ENCODE measurements at regions not wholly inside any gene's neighbourhood (a gene's known extent, or its start where the extent isn't known, plus 50 kb on each side); places are given as distances from the start of the nearest gene placed in this dataset.
A peak's percentile ranks its signal among the peaks of the same experiment; 100 is the strongest.

DNA sequence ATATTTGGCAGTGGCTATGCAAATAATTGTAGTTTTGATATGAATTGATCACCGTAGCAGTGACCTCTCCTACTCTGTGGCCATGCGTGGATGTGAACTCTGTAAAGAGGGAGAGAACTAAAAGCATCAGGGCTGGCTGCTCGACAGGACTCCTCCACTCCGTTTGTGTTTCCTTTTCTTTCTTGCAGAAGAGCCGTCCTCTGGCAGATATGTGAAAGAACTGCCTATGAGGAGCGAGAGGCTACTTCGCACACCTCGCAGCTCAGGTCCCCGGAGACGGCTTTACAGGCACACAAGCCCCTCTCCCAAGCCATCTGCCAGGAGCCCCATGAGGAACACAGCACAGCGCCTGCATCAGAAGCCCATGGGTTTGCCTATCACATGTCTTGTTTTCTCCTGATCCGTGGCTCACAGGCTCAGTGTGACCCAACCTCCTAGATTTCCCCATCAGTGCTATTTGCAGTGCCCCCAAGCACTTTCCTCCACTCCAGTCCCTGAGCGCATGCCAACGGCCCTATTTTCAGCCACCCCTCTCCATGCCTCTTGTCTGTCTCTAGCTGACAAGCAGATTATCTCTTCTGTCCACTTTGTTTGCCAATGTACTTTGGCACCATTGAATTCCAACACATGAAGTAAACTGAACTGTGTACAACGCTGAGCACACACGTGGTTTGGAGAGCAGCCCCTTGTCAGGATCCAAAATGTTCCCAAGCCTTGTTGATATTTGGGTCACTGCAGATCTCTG lies 164.3 kb upstream of the AKR1E2 start:
- DNase-seq, result no peak

DNA sequence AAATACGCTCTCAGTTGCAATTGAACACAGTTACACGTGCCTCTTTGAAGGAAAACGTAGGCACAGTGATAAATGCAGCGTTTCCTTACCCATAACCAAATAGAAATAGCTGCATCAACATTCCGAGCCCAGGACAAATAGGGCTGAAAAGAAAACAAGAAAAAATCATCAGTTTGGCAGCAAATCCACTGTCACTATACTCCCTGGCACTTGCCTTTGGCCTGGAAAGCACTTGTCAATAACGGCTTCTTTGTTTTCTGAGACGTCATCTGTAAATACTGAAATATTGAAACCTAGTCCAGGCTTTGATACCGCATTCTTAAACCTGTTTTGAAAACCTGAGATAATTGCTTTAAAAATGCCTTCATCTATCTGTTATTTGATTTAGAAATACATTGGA lies 167.2 kb upstream of the AKR1E2 start:
- DNase-seq, result peak; percentile 26

DNA sequence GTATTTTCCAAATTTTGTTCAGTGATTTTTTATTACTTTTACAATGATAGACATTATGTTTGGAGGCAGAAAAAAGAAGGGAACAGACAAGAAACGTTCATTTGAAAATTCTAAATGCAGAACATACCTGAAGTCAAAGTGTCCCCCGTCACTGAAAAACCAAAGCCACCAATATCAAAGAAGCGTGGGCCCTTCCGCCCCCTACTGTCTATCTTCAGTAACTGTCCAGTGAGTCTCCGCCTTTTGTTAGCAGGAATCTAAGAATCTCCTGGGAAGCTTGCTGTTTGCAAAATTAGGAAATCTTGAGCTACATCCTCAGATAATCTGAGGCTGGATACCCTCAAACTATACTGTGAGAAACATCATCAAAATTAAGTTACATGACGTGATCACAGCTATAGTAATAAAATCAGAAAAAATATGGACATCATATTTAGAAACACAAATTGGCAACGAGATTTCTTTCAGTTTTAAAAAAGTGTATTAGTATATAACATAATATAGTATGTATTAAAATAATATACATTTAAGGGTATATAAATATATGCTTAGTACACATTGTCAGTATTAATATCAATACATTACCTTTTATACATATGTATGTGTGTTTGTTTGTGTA lies 169.3 kb upstream of the AKR1E2 start:
- peak; percentile 40 for DNase-seq

DNA sequence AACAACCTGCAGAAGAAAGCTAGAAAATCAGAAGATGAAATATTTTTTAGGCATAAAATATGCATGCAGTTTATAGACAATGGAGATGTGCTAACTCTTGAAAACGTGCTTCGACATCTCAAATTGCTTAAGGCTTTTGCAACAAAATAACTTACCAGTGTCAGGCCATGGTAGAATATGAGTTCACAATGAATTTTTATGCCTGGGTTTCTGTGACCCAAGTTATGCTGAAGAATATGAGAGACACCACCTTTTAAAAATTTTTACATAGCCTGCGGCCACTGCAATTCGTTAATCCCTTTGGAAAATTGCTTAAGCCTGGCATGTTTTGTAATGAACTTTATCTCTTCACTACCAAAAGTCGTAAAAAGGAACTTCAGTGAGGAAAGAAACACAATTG lies 170.1 kb upstream of the AKR1E2 start:
- no peak for DNase-seq

DNA sequence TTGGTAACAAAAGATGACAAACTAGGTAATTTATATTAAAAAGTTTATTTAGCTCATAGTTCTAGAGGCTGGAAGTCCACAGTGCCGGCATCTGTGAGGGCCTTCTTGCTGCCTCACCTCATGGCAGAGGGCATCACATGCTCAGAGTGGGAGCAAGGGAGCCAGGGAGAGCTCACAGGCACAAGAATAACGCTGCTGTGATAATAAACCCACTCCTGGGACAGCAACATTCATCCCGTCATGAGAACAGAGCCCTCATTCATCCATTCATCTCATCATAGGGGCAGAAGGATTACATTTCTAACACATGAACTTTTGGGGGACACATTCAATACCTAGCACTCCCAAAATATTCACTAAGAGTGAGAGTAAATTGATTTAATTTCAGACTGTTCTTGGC lies 170.6 kb upstream of the AKR1E2 start:
- no peak for DNase-seq

DNA sequence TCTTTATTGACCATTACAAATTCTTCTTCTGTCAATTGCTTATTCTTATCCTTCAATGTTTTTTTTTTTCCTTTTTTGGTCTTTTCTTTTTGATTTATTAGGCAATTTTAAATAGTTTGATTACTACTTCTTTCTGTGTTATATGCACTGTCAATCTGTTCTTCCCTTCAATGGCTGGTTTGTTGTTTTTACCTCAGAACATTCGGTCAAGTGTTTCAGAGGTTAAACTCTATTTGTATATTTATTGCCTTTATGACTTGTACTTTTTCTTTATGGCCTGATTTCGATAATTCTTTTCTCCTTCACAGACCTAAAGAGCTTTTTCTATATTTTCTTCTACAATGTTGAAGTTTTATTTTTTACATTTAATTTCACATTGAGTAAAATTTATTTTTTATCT lies 171.5 kb upstream of the AKR1E2 start:
- DNase-seq, result no peak

DNA sequence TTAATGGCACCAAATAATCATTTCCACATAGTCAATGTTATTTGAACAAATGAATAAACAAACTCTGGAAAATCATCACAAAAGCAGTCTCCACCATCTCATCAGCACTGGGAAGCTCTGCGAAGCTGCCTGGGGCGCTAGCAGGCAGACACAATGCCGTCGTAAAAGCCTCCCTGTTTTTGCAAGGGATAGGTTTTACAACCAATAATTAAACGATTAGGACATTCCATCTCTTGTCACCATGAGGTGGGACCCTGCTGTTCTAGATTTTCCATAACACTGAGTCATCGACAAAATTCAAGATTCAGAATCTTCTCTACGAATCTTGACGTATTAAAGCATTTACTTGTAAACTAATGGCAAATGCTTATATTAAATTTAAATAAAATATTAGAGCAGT lies 172.8 kb upstream of the AKR1E2 start:
- no peak for DNase-seq

DNA sequence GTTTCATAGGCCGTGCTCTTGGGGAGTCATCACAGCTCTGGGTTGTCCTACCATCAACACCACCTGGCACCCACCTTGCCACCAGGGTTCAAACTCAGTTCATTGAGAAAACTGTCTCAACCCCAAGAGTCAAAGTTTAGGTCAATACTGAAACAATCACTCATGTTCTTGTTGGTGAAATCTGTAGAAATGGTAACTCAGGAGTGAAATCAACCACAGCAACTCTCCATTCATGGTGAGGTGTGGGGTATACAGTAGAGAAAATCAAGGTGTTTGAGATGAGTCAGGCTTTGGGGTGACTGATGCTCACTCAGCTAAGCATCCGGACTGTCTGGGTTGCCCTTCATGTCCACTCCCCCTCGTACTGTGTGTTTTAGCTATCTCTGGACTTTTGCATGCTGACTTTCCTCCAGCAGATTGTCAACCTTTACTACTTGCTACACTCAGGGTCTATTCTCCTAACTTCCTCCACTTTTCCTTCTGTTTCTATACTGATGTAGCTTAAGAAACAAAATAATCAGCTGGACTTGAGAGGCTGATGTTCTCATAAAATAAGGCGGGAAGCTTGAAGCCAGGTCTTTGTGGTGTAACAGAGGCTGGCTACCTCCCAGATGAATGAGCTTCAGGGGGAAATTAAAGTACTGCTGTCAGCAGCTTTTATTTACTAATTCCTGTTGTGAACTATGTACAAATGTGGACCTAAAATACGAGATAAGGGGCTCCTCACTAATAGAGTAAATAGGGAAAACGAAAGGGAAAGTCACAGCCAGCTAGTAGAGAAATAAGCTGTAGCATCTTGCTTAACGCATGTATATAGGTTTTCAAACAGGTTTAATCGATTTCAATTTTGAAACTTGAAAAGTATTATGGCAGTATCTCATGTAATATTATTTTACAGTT lies 173.6 kb upstream of the AKR1E2 start:
- DNase-seq, result no peak

DNA sequence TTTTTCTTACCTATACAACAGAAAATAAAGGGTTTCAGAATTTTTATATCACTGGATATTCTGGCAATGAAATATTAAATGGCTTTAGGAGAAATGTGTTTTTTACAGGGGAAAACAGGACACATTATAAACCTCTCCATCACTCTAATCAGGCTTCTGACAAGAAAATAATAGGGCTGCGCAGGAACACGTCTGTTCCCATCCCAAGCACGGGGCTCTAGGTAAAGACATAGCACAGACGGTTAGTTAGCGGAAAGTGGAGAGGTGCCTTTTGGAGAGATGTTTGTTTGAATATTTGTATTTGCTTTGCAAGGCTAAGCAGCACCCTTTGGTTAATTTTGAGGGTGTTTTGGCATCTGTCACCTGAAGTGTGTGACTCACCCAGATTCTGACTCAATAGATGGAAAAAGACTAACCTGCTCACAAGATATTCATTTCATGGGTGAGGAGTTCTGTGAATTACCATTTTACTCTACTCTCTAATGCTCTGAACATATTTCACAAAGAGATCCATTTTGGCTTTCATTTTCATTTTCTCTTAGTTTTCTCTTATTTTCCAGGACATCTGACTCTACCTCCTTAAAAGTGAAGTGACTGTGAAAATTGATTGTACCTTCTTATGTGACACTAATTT lies 174.5 kb upstream of the AKR1E2 start:
- no peak for DNase-seq

DNA sequence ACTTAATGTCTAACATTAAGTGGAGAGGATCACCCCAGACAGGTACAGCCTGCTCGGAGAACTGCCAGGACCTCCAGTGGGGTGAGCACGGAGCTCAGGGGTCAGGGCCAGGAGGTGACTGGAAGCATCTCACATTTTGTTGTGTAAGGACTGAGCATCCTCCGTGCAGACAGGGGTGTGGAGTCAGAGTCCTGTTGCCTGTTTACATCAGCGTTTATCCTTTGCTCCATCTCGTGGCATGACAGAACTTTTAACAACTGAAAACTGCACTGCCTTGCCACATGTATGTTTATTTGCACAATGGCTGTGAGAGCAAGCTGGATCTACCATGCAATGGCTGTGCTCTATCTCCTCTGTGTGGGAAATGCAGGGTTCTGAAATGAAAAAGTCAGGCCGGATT lies 175.4 kb upstream of the AKR1E2 start:
- DNase-seq, result no peak

DNA sequence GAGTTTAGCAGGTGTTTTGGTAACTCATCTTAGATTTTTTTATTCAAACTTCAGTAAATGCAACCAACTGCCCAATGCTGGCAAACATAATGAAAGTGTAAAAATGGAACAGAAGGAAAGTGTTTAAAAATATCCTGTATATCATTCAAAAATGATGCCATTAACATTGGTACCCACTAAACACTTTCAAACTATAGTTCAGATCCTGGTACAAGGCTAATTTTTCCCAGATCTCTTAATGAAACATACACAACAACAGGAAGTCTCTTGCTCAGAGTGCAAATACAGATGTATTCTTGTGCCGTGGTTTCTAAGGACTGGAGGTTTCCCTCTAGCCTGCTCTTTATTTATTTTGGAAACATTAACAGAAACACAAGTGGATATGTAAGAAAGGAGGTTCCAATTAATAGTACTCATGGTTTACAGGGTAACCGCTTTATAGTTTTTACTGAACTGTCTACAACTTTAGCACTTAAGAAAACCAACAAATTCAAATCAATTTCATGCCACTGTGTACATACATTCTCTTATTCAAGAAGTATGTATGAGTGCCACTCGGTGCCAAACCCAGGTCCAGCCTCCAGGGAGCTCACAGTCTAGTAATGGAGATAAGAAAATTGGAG lies 176.0 kb upstream of the AKR1E2 start:
- DNase-seq, result no peak

DNA sequence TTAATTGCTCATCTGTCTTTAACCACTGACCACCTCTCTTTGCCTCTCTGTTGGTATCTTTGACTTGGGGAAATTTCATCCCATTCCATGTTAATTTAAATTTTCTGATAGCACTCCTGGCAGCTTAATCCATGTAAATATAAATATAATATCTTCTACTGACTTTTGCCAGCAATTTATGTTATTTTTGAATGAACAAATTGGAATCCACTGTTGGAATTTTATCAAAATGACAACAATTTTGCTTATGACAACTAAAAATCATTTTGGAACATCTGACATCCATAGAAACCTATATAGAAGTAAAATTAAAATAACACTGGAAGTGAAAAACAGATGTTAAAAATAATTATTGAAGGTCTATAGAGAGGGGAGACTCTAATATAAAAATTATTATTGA lies 176.5 kb upstream of the AKR1E2 start:
- no peak for DNase-seq

DNA sequence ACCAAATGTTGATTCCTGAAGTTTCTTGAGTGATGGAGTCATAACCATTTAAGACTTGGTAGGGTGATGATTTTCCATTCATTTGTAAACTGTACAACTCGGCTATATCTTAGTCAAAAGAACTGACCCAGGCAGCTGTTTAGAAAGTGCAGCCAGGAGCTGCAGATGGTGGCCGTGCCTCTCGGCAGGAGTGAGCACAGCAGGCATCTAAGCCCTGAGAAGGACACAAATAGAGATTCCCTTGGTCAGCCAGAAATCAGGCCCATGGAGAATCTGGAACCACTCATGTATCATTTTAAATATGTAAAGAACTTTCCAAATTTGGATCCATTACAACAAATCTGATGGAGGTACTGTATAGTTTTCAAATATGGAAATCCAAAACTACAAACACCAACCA lies 177.0 kb upstream of the AKR1E2 start:
- peak; percentile 49 for DNase-seq

DNA sequence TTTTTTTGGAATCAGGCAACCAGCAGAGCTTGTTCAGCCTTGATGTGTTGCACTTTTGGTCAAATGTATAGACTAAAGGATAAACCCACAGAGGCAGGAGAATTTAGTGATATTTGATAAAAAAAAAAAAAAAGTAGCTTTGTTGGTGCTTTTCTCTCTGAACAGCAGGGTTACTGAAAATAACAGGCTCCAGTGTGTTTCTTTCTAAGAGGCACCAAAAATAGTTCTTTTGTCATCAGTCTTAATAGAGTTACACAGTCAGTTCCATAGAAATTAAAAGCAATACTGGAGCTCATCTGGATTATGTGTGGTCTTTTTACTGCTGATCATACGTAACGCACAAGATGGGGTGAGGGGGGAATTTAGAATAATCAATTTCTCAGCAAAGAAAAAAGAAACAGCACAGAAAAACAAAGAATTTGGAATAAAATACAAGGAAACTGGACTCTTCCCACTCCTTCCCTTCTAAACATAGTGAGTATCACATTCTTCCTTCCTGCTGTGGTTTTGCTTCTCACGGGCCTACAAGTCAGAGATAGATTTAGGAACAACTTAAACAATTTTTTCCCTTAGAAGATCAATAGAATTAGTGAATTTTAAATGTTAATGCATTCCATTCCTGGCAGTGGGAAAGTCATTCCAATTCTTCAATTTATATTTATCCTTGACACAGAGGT lies 178.8 kb upstream of the AKR1E2 start:
- no peak for DNase-seq

DNA sequence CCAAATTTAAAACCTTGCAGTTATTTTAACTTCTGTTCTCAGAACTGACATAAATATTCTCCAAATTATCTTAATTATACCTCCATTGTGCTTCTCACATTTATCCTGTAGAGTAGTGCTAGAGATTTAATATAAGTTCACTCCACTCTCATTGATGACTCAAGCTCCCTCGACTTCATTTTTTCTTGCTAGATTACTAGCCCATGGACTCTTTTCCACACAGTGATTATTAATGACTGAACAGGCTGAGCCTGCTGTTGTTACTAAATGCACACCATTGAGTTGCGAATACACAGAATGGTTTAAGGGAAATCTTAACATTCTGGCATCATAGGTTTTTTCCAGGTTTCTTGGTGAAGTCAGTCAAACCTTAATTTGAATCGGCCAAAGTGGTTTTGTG lies 179.5 kb upstream of the AKR1E2 start:
- DNase-seq, result no peak

DNA sequence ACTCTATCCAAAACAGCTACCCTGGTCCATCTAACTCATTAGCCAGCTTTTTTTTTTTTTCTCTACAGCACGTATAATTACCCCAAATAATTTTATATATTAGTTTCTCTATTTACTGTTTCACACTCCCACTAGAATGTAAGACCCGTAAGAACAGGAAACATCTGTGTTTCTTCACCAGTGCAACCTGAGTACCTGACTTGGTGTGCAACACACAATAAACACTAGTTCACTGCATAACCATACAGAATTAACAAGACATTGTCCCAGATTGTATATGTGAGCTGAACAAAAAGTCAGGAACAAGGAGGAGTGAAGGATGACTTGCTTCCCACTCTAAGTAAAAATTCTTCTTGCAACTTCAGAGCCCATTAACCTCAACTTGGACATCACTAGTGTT lies 180.2 kb upstream of the AKR1E2 start:
- DNase-seq, result no peak

DNA sequence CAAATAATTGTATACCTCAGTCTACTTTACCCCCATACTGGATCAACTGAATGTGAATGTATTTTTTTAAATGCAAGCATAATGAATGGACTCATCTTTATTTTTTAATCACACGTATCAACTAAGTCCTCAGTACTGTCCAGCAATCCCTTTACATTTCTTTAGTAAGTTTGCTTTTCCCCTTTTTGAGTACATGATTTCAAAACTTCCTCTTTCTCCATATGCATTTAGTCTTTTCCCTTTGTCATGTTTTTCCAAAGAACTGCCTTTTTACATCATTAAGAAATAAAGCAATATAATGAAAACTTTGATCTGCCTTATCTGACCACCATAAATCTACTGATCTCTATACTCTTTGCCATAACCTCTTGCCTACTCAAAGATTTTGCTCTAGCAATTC lies 182.5 kb upstream of the AKR1E2 start:
- no peak for DNase-seq

DNA sequence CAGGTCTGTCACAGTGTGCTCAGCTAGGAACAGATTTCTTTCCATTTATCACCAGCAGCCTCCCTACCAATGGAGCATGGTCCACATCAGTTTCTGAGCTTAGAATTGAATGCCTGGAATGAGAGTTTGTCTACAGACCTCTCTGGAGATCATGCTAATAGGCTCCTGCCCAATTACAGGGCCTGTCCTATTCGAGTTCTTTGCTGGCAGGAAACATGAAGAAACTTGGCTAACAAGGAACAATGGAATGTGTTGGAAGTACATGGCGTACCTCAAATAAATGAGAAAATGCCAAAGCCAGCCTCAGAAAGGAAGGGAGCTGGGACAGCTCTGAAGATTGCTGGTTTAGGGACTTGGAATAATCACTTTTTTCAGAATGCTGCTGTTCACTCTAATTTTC lies 186.0 kb upstream of the AKR1E2 start:
- DNase-seq, result no peak

DNA sequence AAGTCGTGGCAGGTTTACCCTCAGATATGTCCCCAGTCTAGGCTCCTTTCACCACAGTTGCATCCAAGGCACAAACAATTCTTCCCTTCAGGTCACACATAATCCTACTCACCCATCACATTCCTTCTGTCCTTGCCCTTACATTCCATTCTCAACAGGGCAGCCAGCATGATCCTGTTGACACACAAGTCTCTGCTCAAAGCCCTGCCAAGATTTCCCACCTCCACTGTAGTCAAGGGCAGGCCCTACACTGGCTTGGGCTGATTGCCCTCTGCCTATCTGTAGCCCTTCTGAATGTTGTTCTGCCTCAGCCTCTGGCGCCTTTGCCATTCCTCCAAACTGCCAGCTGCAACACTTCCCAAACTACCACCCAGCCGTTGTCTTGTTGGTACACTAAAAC lies 187.9 kb upstream of the AKR1E2 start:
- no peak for DNase-seq

DNA sequence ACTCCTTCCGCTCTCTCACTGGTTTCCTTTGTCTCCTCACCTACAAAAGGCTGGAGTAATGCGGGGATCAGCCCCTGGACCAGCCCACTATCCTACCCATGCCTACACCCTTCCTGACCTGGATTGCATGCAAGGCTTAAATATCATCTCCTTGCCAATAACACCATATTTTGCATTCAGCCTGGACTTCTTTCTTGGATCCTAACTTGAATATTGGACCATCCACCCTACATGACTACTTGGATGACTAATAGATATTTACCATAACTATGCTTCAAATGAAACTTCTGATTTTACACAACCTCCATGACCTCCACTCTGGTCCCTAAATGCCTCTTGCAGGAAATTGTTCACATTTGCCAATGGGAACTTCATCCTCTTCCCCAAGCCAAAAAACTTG lies 188.3 kb upstream of the AKR1E2 start:
- no peak for DNase-seq

DNA sequence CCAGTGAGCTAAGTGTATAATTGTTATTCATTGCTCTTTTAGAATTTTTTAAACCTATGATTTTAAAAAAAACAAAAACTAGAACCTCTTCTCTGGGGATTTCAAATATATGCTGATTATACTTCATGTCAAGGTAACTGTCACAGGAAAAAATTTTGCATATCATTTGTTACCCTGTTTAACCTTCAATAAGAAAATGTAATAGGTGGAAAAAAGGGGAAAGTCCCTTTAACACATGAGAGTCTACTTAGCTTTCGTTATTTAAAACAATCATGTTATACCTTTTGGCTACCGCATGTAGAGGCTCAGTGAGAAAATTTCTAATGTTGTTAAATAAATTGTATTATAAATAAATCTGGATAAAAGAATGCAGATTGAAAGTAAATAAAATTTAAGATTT lies 190.1 kb upstream of the AKR1E2 start:
- DNase-seq, result no peak

DNA sequence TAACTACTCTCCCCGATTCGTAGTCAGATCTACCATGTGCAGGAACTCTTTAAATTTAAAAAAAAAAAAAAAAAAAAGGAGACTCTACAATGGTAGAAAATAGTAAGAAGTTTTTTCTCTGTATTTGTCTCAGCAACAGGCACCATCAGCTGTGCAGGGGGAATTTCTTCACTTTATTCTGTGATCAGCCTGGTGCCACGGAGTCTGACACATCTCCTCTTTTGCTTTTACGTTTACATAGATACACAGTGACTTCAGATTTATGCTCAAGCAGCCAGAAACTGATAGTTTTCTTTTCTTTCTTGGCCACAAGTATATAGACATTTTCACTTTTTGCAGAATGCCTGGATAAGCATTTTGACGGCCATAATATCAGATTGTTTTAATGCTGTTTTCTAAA lies 190.6 kb upstream of the AKR1E2 start:
- DNase-seq, result no peak

DNA sequence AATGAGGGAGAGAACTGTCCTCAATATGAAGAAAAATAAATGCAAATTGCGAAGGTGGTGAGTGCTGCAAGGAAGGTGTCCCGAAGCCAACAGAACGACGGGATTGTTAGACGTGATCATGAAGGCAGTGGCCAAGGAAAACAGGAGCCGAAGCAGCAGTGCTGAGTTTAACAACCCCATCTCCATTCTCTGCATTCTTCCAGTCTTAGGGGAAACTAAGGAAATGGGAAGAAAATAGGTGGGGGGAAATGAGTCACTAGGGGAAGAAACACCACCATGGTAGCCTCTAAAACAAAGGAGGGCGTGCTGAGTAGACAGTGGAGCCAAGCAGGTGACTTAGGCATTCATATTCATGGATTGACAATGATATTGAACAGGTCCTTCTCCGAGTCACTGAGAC lies 192.2 kb upstream of the AKR1E2 start:
- DNase-seq, result no peak

Data from NCI-H446 treated with DMSO at 0.1 percent for 48 hours (cell line).